ENCODE measurements at regions not wholly inside any gene's neighbourhood (a gene's known extent, or its start where the extent isn't known, plus 50 kb on each side); places are given as distances from the start of the nearest gene placed in this dataset.

DNA sequence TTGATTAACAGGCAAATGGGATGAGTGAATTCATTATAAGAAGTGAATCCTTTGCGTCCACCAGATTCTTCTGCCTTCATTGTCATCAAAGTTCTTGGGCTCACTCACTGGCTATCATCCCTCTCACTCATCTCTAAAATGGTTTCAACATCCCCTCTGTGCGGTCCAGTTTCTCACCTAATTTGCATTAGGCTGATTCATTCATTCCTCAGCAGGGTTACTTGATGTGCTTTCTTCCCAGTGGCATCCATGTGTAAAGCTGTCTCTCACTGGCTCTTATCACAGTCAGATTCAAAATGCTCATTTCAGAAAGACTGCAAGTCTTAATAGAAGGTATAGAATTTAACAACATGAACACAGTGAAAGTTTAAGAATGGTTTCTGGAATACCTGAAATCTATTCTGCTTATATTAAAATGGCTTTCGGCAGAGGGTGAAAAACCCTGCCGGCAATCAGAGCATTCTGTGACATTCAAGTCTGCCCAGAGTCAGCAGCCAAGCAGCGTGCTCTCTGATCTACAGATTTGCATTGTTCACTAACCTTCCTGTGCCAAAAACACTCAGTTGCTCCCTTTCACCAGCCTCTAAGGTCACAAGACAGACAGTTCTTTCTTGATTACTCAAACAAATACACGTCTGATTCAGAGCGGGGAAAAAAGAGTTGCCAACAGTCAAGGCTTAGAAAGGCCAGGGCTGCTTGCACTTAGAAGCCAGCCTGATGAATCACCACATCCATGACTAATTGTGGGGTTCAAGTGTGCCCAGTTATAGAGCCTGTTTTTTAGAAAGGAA, 106.7 kb downstream of the TES start:
- 64 to 67% methylated on average over 7 of the region's 7 CpGs for WGBS, 2 donors
- intact Hi-C loops (cut with DNase I; ENCODE audit: low total_unique reads) = no loop called here
- Histone ChIP-seq H3K27me3 (no peaks in the 10 kb centered on the region), H3K27ac (no peak overlapping the region), H3K4me3 (no peak overlapping the region), H3K36me3 (ENCODE audit: low read depth, missing control alignments) (no peaks in the 10 kb centered on the region), H3K4me1 (peaks cover 7% of the 10 kb centered on the region), H3K9me3 (no peaks in the 10 kb centered on the region)
- DNase-seq = peak; percentile 23
- no peak for TF ChIP-seq POLR2A (IDR thresholded peaks at IDR 0.05)
- TF ChIP-seq, protein P1, sequence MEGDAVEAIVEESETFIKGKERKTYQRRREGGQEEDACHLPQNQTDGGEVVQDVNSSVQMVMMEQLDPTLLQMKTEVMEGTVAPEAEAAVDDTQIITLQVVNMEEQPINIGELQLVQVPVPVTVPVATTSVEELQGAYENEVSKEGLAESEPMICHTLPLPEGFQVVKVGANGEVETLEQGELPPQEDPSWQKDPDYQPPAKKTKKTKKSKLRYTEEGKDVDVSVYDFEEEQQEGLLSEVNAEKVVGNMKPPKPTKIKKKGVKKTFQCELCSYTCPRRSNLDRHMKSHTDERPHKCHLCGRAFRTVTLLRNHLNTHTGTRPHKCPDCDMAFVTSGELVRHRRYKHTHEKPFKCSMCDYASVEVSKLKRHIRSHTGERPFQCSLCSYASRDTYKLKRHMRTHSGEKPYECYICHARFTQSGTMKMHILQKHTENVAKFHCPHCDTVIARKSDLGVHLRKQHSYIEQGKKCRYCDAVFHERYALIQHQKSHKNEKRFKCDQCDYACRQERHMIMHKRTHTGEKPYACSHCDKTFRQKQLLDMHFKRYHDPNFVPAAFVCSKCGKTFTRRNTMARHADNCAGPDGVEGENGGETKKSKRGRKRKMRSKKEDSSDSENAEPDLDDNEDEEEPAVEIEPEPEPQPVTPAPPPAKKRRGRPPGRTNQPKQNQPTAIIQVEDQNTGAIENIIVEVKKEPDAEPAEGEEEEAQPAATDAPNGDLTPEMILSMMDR (IDR thresholded peaks at IDR 0.05) = no peak

DNA sequence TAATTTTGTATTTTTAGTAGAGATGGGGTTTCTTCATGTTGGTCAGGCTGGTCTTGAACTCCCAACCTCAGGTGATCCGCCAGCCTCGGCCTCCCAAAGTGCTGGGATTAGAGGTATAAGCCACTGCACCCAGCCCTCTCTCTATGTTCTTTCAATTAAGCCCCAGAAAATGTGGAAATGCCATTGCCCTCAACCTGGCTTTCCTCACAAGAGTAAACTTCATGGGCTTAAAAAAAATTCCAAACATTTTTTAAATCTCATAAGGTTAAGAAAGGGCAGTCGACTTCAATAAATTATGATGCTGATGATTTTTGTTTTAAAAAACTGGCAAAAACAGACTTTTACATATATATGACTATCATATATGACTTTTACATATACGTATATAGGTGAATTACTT, 107.6 kb downstream of the TES start:
- Histone ChIP-seq H3K36me3 (ENCODE audit: low read depth, missing control alignments) (no peaks in the 10 kb centered on the region), H3K27ac (no peak overlapping the region), H3K27me3 (no peaks in the 10 kb centered on the region), H3K4me1 (peaks cover 7% of the 10 kb centered on the region), H3K9me3 (no peaks in the 10 kb centered on the region), H3K4me3 (no peak overlapping the region)
- intact Hi-C loops (cut with DNase I; ENCODE audit: low total_unique reads) = no loop called here
- TF ChIP-seq, protein P1 (IDR thresholded peaks at IDR 0.05) = no peak
- TF ChIP-seq POLR2A (IDR thresholded peaks at IDR 0.05) = no peak
- WGBS, 2 donors = 93 to 96% methylated on average over 4 of the region's 4 CpGs
- DNase-seq = no peak

DNA sequence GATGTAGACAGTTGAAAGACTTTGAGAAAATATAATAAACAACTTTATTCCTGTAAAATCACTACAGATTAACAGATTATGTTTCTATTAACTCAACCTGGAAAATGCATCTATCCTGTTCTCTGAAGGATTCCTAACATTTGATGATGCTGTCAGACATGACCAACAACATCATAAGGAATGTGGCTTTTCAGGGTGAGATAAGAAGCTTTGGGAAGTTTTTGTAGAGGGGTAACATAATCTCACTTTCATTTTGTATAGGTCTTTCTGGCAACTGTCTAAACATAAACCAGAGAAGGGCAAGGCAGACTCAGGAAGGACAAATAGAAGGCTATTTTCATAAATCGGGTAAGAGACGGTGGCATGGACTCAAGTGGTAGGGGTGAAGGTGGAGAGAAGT, 112.2 kb downstream of the TES start:
- DNase-seq = no peak
- Histone ChIP-seq H3K36me3 (ENCODE audit: low read depth, missing control alignments) (no peaks in the 10 kb centered on the region), H3K4me1 (no peaks in the 10 kb centered on the region), H3K9me3 (no peaks in the 10 kb centered on the region), H3K27ac (no peak overlapping the region), H3K27me3 (no peaks in the 10 kb centered on the region), H3K4me3 (no peak overlapping the region)
- intact Hi-C loops (cut with DNase I; ENCODE audit: low total_unique reads) = no loop called here
- TF ChIP-seq, protein P1 (IDR thresholded peaks at IDR 0.05) = no peak
- TF ChIP-seq POLR2A (IDR thresholded peaks at IDR 0.05) = no peak
- WGBS, 2 donors = 92 to 97% methylated on average over 2 of the region's 2 CpGs

DNA sequence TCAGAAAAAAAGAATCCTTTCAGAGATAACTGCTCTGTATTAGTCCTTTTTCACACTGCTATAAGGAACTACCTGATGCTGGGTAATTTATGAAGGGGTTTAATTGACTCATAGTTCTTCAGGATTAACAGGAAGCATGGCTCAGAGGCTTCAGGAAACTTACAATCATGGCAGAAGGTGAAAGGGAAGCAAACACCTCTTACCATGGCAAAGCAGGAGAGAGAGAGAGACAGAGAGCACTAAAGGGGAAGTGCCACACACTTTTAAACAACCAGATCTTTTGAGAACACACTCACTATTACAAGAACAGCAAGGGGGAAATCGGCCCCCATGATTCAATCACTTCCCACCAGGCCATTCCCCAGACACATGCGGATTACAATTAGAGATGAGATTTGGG, 114.2 kb downstream of the TES start:
- no peaks in the 10 kb centered on the region for H3K9me3 ChIP-seq
- intact Hi-C loops (cut with DNase I; ENCODE audit: low total_unique reads) = no loop called here
- H3K36me3 ChIP-seq (ENCODE audit: low read depth, missing control alignments) = no peaks in the 10 kb centered on the region
- H3K27me3 ChIP-seq = no peaks in the 10 kb centered on the region
- DNase-seq = no peak
- H3K27ac ChIP-seq = no peak overlapping the region
- H3K4me1 ChIP-seq = peaks cover 3% of the 10 kb centered on the region
- no peak overlapping the region for H3K4me3 ChIP-seq
- WGBS, 2 donors = 83 to 95% methylated on average over 2 of the region's 2 CpGs
- TF ChIP-seq, protein P1 (IDR thresholded peaks at IDR 0.05) = no peak
- TF ChIP-seq POLR2A (IDR thresholded peaks at IDR 0.05) = no peak

DNA sequence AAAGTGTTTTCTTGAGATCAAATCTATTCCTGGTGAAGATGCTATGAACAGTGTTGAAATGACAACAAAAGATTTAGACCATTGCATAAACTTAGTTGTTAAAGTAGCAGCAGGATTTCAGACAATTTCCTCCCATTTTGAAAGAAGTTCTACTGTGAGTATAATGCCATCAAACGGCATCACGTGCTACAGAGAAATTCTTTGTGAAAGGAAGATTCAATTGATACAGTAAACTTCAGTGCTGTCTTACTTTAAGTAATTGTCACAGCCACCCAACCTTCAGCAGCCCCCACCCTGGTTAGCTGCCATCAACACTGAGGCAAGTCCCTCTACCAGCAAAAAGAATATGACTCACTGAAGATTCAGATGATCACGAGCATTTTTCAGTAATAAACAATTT, 115.2 kb downstream of the TES start:
- TF ChIP-seq POLR2A (IDR thresholded peaks at IDR 0.05) = no peak
- TF ChIP-seq, protein P1 (IDR thresholded peaks at IDR 0.05) = no peak
- intact Hi-C loops (cut with DNase I; ENCODE audit: low total_unique reads) = no loop called here
- no peak overlapping the region for H3K4me3 ChIP-seq
- peaks cover 8% of the 10 kb centered on the region for H3K4me1 ChIP-seq
- 90% methylated on average over 3 of the region's 3 CpGs for WGBS, 2 donors
- no peak for DNase-seq
- H3K36me3 ChIP-seq (ENCODE audit: low read depth, missing control alignments) = no peaks in the 10 kb centered on the region
- H3K9me3 ChIP-seq = no peaks in the 10 kb centered on the region
- no peak overlapping the region for H3K27ac ChIP-seq
- H3K27me3 ChIP-seq = no peaks in the 10 kb centered on the region

Measured in testis (tissue), 2 donors.